GM10266 (cell line): ENCODE measurements at regions not wholly inside any gene's neighbourhood (a gene's known extent, or its start where the extent isn't known, plus 50 kb on each side); places are given as distances from the start of the nearest gene placed in this dataset.
A peak's percentile ranks its signal among the peaks of the same experiment; 100 is the strongest.

Experiments used
- DNase-seq: peaks from one replicate; pipeline ENCODE4 v3.0.0; 2012; ENCODE audit errors: extremely low spot score
- CTCF ChIP-seq: IDR thresholded peaks from 2 replicates; pipeline ENCODE4 v1.5.1; 2012; ENCODE audit warnings: mild to moderate bottlenecking, low read depth; ENCODE audit not compliant: control insufficient read depth, insufficient read depth; ENCODE audit errors: missing control alignments

DNA sequence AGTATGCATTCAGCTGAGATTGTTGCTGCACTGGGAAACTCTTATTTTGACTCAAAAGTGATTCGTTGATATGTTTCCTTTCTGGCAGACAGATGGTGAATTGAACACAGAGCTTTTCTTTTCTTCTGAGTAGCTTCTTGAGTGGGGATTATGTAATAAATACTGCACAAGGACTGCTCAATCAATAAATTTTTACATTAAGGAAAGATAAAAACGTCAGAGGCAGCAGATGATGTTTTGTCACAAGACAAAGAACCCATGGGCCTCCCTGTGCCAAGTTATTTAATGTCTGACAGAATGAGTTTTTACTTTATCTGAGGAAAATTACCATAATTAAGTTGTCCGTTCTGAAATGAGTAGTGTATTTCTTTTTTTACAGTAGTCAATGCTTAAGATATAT, 460.3 kb downstream of the UTRN start:
- no peak for TF ChIP-seq CTCF
- no peak for DNase-seq

DNA sequence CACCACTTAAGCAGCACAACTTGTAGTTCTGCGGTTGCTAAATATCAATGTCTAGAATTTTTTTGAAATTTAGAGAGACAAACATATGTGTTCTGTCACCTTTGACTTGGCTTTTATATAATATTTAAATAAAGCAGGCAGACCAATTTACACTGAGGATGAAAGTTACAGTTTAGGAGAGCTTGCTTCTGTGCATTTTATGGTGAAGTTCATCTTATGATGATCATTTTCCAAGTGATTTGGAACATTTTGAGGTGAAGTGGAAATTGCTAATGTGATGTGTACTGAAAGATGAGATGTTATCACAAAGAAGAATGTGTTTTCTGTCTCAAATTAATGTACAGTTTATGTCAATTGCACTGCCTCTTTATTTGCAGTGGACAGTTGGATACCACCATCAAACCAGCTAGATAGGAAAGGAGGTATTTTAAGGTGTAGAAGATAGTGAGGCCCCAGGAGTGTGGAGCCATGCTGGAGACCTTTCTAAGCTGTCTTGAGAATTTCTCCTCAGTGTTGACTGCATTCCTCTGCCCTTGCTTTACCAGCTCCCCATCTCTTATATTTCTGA, 461.9 kb downstream of the UTRN start:
- DNase-seq: no peak
- no peak for TF ChIP-seq CTCF

- no peak for DNase-seq
- TF ChIP-seq CTCF: no peak
Measured at GRCh38 chr6:144749263-144749662, 464.1 kb downstream of the UTRN start.

DNA sequence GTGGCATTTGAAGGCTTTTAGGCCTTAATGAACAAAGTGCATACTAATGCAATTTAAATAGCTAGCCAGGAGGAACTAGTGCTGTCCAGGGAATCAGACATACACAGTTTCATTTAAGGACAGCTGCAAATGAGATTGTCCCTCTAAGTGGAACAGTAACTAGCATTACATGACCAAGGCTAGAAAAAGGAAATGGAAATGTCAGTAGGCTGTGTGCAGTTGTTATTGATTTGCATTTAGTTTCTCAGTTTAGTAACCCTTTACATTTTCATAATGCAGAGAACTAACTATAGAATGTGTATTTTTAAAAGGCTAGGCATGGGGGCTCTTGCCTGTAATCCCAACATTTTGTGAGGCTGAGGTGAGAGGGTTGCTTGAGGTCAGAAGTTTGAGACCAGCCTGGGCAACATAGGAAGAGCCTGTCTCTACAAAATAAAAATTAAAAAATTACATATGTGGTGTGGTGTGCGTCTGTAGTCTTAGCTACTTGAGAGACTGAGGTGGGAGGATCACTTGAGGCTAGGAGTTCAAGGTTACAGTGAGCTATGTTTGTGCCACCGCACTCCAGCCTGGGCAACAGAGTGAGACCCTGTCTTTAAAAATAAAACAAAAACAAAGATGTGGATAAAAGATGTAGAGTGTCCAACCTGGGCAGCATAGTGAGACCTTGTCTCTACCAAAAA, 468.0 kb downstream of the UTRN start:
- peak; percentile 19 for DNase-seq
- TF ChIP-seq CTCF: no peak

- TF ChIP-seq CTCF: no peak
- no peak for DNase-seq
Measured at GRCh38 chr6:144756469-144756868, 471.3 kb downstream of the UTRN start.

- DNase-seq: no peak
- no peak for TF ChIP-seq CTCF
Measured at GRCh38 chr6:144757299-144757698, 472.2 kb downstream of the UTRN start.

- TF ChIP-seq CTCF: no peak
- no peak for DNase-seq
Measured at GRCh38 chr6:144757730-144758129, 472.6 kb downstream of the UTRN start.
